Liver (tissue), 9 donors: ENCODE measurements at regions not wholly inside any gene's neighbourhood (a gene's known extent, or its start where the extent isn't known, plus 50 kb on each side); places are given as distances from the start of the nearest gene placed in this dataset. TPM values are rescaled to one million over a fixed set of nuclear protein-coding genes. Genes with fewer than 3 reads are reported as not detected.

Experiments used
- DNase-seq: peaks from one replicate; pipeline ENCODE4 v3.0.0-alpha.2; 2017; ENCODE audit warnings: low spot score
- H3K27ac ChIP-seq, 2 donors: one replicate each; pipeline ENCODE4 v1.7.0; 2013; ENCODE audit warnings: inconsistent platforms in 2 of 2, low read length in 2 of 2, control low read depth in 1 of 2, low read depth in 1 of 2, mild to moderate bottlenecking in 1 of 2
- H3K27me3 ChIP-seq, 4 donors: one replicate each; pipeline versions ENCODE4 v1.6.1 to v1.7.0; 2013; ENCODE audit warnings: low read length in 3 of 4, inconsistent platforms in 1 of 4, mild to moderate bottlenecking in 1 of 4, moderate library complexity in 1 of 4; ENCODE audit not compliant: control insufficient read depth in 4 of 4, insufficient read depth in 4 of 4
- H3K36me3 ChIP-seq, 4 donors: one replicate each; pipeline versions ENCODE4 v1.6.1 to v1.7.0; 2013; ENCODE audit warnings: low read length in 3 of 4, mild to moderate bottlenecking in 3 of 4, low read depth in 1 of 4, moderate library complexity in 1 of 4; ENCODE audit not compliant: control insufficient read depth in 4 of 4, insufficient read depth in 3 of 4
- H3K4me1 ChIP-seq, 4 donors: one replicate each; pipeline versions ENCODE4 v1.6.1 to v1.7.0; 2013; ENCODE audit warnings: low read length in 3 of 4, mild to moderate bottlenecking in 3 of 4, moderate library complexity in 1 of 4; ENCODE audit not compliant: control insufficient read depth in 4 of 4, insufficient read depth in 4 of 4
- H3K4me3 ChIP-seq, 3 donors: one replicate each; pipeline versions ENCODE4 v1.6.1 to v1.7.0; 2013; ENCODE audit warnings: low read length in 3 of 3, control low read depth in 1 of 3, low read depth in 1 of 3, mild to moderate bottlenecking in 1 of 3
- H3K9ac ChIP-seq, 2 donors: one replicate each; pipeline ENCODE4 v1.7.0; 2013; ENCODE audit warnings: low read length in 2 of 2, mild to moderate bottlenecking in 2 of 2, moderate library complexity in 2 of 2, control low read depth in 1 of 2, low read depth in 1 of 2
- H3K9me3 ChIP-seq, 4 donors: one replicate each; pipeline versions ENCODE4 v1.6.1 to v1.7.0; 2013; ENCODE audit warnings: low read length in 3 of 4; ENCODE audit not compliant: control insufficient read depth in 4 of 4
- ATF3 ChIP-seq: IDR thresholded peaks from 2 replicates; pipeline ENCODE4 v1.6.1; 2016; ENCODE audit warnings: antibody characterized with exemption
- CTCF ChIP-seq: fragments of 150-350 bp; IDR thresholded peaks from 2 replicates; pipeline ENCODE4 v1.5.1; 2017; ENCODE audit warnings: improper control_type of control experiment, low read depth, low read length; ENCODE audit not compliant: missing input control
- EGR1 ChIP-seq, 2 donors: IDR thresholded peaks; 2 replicates each; pipeline ENCODE4 v1.6.1; 2016 to 2018; ENCODE audit warnings: antibody characterized with exemption in 2 of 2, low read depth in 2 of 2
- FOXA1 ChIP-seq: IDR thresholded peaks from 2 replicates; pipeline ENCODE4 v1.6.1; 2016; ENCODE audit warnings: antibody characterized with exemption
- FOXA2 ChIP-seq: IDR thresholded peaks from 2 replicates; pipeline ENCODE4 v1.6.1; 2016; ENCODE audit warnings: antibody characterized with exemption
- GABPA ChIP-seq, 2 donors: IDR thresholded peaks in 1 of 2; conservative IDR thresholded peaks in 1 of 2; 2 replicates each; pipeline ENCODE4 v1.6.1; 2016; ENCODE audit warnings: antibody characterized with exemption in 2 of 2, mild to moderate bottlenecking in 1 of 2, moderate library complexity in 1 of 2
- HNF4A ChIP-seq, 2 donors: conservative IDR thresholded peaks; 2 replicates each; pipeline ENCODE4 v1.6.1; 2016; ENCODE audit warnings: antibody characterized with exemption in 2 of 2, mild to moderate bottlenecking in 2 of 2
- HNF4G ChIP-seq: IDR thresholded peaks from 2 replicates; pipeline ENCODE4 v1.6.1; 2016; ENCODE audit warnings: antibody characterized with exemption
- JUND ChIP-seq, 2 donors: IDR thresholded peaks; 2 replicates each; pipeline ENCODE4 v1.6.1; 2016; ENCODE audit warnings: antibody characterized with exemption in 2 of 2
- MAX ChIP-seq: IDR thresholded peaks from 2 replicates; pipeline ENCODE4 v1.6.1; 2016; ENCODE audit warnings: antibody characterized with exemption
- NR2F2 ChIP-seq: IDR thresholded peaks from 2 replicates; pipeline ENCODE4 v1.6.1; 2016; ENCODE audit warnings: antibody characterized with exemption
- RAD21 ChIP-seq, 2 donors: IDR thresholded peaks; 2 replicates each; pipeline ENCODE4 v1.6.1; 2016; ENCODE audit warnings: antibody characterized with exemption in 2 of 2, mild to moderate bottlenecking in 2 of 2
- REST ChIP-seq: IDR thresholded peaks from 2 replicates; pipeline ENCODE4 v1.6.1; 2016; ENCODE audit warnings: antibody characterized with exemption, mild to moderate bottlenecking
- RXRA ChIP-seq, 2 donors: IDR thresholded peaks; 2 replicates each; pipeline ENCODE4 v1.6.1; 2017 to 2018; ENCODE audit warnings: antibody characterized with exemption in 2 of 2, mild to moderate bottlenecking in 1 of 2
- SP1 ChIP-seq: IDR thresholded peaks from 2 replicates; pipeline ENCODE4 v1.6.1; 2018; ENCODE audit warnings: antibody characterized with exemption, mild to moderate bottlenecking
- TAF1 ChIP-seq: conservative IDR thresholded peaks from 2 replicates; pipeline ENCODE4 v1.6.1; 2016; ENCODE audit warnings: antibody characterized with exemption, mild to moderate bottlenecking
- YY1 ChIP-seq: IDR thresholded peaks from 2 replicates; pipeline ENCODE4 v1.6.1; 2016; ENCODE audit warnings: antibody characterized with exemption, mild to moderate bottlenecking
- ZBTB33 ChIP-seq: IDR thresholded peaks from 2 replicates; pipeline ENCODE4 v1.6.1; 2016; ENCODE audit warnings: antibody characterized with exemption
- WGBS: extraction: QIAGEN DNeasy Blood & Tissue Kit; methylation state at CpG from one replicate; pipeline ENCODE4 v1.1.7; 2013; 5-methylcytosine and 5-hydroxymethylcytosine counted together
- small RNA-seq: library from RNA; depleted of rRNA; stranded (forward); fragments of <200 nt; gene quantifications from one replicate; pipeline ENCODE3, GENCODE V24; 2014
- donor health status: healthy.
- donor health status: healthy.
- donor health status: healthy.
- donor health status: healthy.
- donor health status: healthy.

GRCh38 chr1:65097076-65097475, 50.9 kb upstream of the AK4 start:
- H3K27ac ChIP-seq: no peak overlapping the region

More at GRCh38 chr1:65097076-65097475, 50.9 kb upstream of the AK4 start:
- H3K4me1 ChIP-seq: no peaks in the 10 kb centered on the region
- no peaks in the 10 kb centered on the region for H3K27me3 ChIP-seq
- H3K4me3 ChIP-seq: no peak overlapping the region
- H3K9me3 ChIP-seq: peaks cover 0 to 3% (median 1%) of the 10 kb centered on the region in 4 donors
- 94% methylated on average over 2 of the region's 2 CpGs for WGBS
- TF ChIP-seq YY1: no peak
- TF ChIP-seq CTCF: no peak
- no peak for TF ChIP-seq FOXA2
- no peak for TF ChIP-seq FOXA1
- TF ChIP-seq MAX: no peak
- TF ChIP-seq JUND (IDR thresholded peaks at IDR 0.05): no peak
- TF ChIP-seq REST: no peak
- no peak for TF ChIP-seq ATF3
- no peak for TF ChIP-seq SP1
- TF ChIP-seq EGR1 (IDR thresholded peaks at IDR 0.05; ENCODE audit: low read depth in 2 of 2): no peak
- no peak for TF ChIP-seq ZBTB33
- no peak for TF ChIP-seq NR2F2
- no peak for TF ChIP-seq TAF1
- TF ChIP-seq HNF4G: no peak
- TF ChIP-seq RXRA (IDR thresholded peaks at IDR 0.05): no peak
- TF ChIP-seq HNF4A (conservative IDR thresholded peaks at IDR 0.05): no peak
- TF ChIP-seq GABPA (IDR thresholded peaks at IDR 0.05 in 1 of 2, conservative IDR thresholded peaks at IDR 0.05 in 1 of 2): no peak
- TF ChIP-seq RAD21 (IDR thresholded peaks at IDR 0.05): no peak
- H3K36me3 ChIP-seq: no peaks in the 10 kb centered on the region
- no peak for DNase-seq
- H3K9ac ChIP-seq: no peak overlapping the region

Small RNAs in the stretch of these regions (small RNA-seq; reads per million reads assigned to genes)
- gene MIR101-1: 1.1 reads per million, percentile 80 among the genes with 10 or more reads in this experiment
- not detected for gene MIR3671
- gene MRPS21P1: not detected
- not detected for gene RNU6-1176P
